Activated T-helper 1 cell treated with anti-CD3 and anti-CD28 coated beads, Interleukin-12 subunit alpha, Interleukin-12 subunit beta, Interleukin-2, Interleukin-4 antibody, amounts not matched to agents 30 ng/mL and 10 ng/mL and 1 ng/mL, durations not matched to agents 14 hours and 24 hours and 36 hours (primary cell): ENCODE measurements at regions not wholly inside any gene's neighbourhood (a gene's known extent, or its start where the extent isn't known, plus 50 kb on each side); places are given as distances from the start of the nearest gene placed in this dataset.

ENCODE experiments used
- DNase-seq: peaks from one replicate; pipeline ENCODE4 v3.0.0; 2021; ENCODE audit warnings: low spot score
- H3K27ac Mint-ChIP-seq: one replicate; pipeline ENCODE4 v1.8.0; 2021; ENCODE audit warnings: mild to moderate bottlenecking, mixed read lengths
- H3K27me3 Mint-ChIP-seq: one replicate; pipeline ENCODE4 v1.8.0; 2022; ENCODE audit warnings: mild to moderate bottlenecking, moderate library complexity, mixed read lengths; ENCODE audit not compliant: insufficient read depth
- H3K36me3 Mint-ChIP-seq: one replicate; pipeline ENCODE4 v1.8.0; 2021; ENCODE audit warnings: low read depth, mixed read lengths
- H3K4me1 Mint-ChIP-seq: one replicate; pipeline ENCODE4 v1.8.0; 2021; ENCODE audit warnings: low read depth, mixed read lengths
- H3K4me3 Mint-ChIP-seq: one replicate; pipeline ENCODE4 v1.8.0; 2021; ENCODE audit warnings: mild to moderate bottlenecking, moderate library complexity, mixed read lengths
- H3K9me3 Mint-ChIP-seq: one replicate; pipeline ENCODE4 v1.8.0; 2021; ENCODE audit warnings: mixed read lengths
- intact Hi-C: fragments of 100-400 bp; cut with micrococcal nuclease; formaldehyde crosslinking; loops from one replicate; pipeline ENCODE4 v1.15.1; 2024

DNA sequence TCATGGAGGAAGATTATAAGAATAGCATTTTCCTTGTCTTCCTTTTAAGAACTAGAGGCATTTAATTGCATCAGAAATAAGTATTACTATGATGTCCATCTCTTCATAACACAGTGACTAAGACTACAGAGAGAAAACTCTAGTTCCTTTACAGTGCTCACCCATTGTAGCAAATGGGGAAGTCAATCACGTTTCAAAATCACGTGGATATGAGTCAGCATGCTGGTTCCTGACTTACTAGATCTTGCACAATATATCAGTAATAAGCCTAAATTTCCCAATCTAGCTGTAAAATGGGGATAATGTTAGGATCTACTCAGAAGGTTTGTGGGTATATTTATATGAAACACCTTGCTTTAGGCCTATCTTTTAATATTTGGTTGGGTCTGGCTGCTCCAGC, 254.8 kb upstream of the EOMES start:
- intact Hi-C loops = no loop called here
- Mint-ChIP-seq H3K36me3 (no peaks in the 10 kb centered on the region), H3K27ac (no peak overlapping the region), H3K27me3 (no peaks in the 10 kb centered on the region), H3K4me3 (no peak overlapping the region), H3K9me3 (no peaks in the 10 kb centered on the region), H3K4me1 (peaks cover 6% of the 10 kb centered on the region)
- DNase-seq = no peak

DNA sequence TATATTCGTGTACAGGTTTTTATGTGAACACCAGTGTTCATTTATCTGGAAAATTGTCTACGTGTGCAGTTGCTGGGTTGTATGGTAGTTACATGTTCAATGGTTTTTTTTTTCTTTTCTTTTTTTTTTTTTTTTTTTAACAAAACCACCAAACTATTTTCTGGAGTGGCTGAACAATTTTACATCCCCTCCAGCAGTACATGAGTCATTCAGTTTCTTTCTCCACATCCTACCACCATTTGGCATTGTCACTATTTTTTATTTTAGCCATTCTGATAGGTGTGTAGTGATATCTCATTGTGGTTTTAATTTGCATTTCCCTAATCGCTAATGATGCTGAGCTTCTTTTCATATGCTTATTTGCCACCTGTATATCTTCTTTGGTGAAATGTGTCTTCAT, 256.3 kb upstream of the EOMES start:
- Mint-ChIP-seq H3K36me3 (no peaks in the 10 kb centered on the region), H3K27me3 (peaks cover 3% of the 10 kb centered on the region), H3K9me3 (no peaks in the 10 kb centered on the region), H3K4me3 (no peak overlapping the region), H3K4me1 (peaks cover 6% of the 10 kb centered on the region), H3K27ac (no peak overlapping the region)
- intact Hi-C loops = loop anchor here (2.0 kb wide), 1 partner anchor 18 kb away; no protein-coding TSS in a partner anchor
- no peak for DNase-seq

DNA sequence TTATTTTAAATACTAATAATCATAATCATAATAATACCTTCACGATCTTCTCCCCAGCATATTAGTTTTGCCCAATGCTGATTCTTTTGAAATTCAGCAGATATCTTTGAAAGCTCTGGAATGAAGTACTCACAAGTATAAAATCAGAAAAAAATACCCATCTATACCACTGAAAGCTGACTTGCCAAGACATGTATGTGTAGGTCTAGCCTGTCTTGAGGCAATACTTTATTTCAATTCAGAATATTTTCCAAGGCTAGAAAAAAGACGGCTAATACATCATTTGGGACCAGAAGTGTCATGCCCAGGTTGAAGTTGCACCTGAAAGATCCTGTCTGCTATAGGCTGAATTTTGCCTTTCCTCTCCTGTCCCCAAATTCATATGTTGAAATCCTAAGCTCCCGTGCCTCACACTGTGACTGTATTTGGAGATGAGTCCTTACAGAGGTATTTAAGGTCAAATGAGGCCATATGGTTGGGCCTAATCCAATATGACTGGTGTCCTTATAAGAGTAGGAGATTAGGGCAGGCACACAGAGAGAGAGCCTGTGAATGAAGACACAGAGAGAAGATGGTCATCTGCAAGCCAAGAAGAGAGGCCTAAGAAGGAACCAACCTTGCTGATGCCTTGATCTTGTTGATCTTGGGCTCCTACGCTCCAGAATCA, 255.9 kb upstream of the CMC1 start:
- no peaks in the 10 kb centered on the region for H3K9me3 Mint-ChIP-seq
- peaks cover 3% of the 10 kb centered on the region for H3K27me3 Mint-ChIP-seq
- DNase-seq = no peak
- H3K27ac Mint-ChIP-seq = no peak overlapping the region
- no peaks in the 10 kb centered on the region for H3K36me3 Mint-ChIP-seq
- intact Hi-C loops = no loop called here
- no peak overlapping the region for H3K4me3 Mint-ChIP-seq
- peaks cover 6% of the 10 kb centered on the region for H3K4me1 Mint-ChIP-seq

DNA sequence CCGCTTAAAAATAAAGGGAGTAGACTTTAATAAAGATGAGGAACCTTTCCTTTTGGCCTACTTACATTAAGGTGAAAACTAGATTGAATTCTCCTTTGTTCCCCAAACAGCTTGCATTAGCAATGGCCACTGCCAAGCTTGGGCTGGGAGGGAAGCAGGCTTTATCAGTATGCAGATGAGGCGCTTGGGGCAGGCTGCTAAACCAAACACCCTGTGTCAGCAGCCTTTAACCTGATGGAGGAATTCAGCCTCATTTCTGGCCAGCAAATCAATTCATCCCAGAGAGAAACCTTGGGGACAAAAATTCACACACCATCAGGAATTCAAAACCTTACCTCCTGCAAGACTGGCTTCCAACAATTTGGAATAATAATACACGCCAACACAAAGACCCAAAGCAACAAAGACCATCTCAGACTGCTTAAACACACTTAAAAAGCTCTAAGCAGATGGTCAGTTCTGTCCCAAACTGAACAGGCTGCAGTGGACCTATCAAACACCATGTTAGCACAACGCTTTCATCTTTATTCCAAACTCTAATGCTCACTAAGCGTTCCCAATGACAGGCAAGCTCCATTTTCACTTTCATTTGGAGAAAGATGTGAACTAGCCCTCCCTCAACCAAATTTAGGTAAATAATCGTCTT, 255.1 kb upstream of the CMC1 start:
- no peaks in the 10 kb centered on the region for H3K4me1 Mint-ChIP-seq
- H3K4me3 Mint-ChIP-seq = no peak overlapping the region
- no peaks in the 10 kb centered on the region for H3K9me3 Mint-ChIP-seq

GRCh38 chr3:27990324-27990723, 251.1 kb upstream of the CMC1 start:
- H3K27ac Mint-ChIP-seq = no peak overlapping the region
- no peaks in the 10 kb centered on the region for H3K27me3 Mint-ChIP-seq
- no peaks in the 10 kb centered on the region for H3K36me3 Mint-ChIP-seq
- H3K4me1 Mint-ChIP-seq = no peaks in the 10 kb centered on the region
- H3K4me3 Mint-ChIP-seq = no peak overlapping the region
- H3K9me3 Mint-ChIP-seq = peaks cover 7% of the 10 kb centered on the region
- DNase-seq = no peak
- intact Hi-C loops = no loop called here

More for the DNA sequence above, 255.1 kb upstream of the CMC1 start:
- Mint-ChIP-seq H3K27ac (no peak overlapping the region), H3K36me3 (no peaks in the 10 kb centered on the region), H3K27me3 (peaks cover 3% of the 10 kb centered on the region)
- intact Hi-C loops = no loop called here
- no peak for DNase-seq

DNA sequence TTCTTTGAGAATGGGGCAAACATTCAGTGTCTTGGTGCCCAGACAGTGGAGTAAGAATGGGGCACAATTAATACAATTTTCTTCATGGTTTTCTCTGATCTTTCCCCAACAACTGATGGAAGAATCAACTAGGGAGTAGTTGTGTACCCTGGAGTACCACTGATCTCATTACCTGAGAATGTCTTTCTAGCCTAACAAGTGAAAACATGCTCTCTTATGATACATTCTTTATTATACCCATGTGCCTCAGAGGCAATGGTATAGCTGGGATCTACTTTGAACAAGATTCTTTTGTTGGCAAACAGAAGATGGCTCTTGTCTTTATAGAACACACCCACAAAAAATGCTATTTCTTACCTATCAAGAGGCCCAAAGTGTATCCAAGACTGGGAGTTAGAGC, 250.6 kb upstream of the CMC1 start:
- H3K27ac Mint-ChIP-seq = no peak overlapping the region
- H3K4me3 Mint-ChIP-seq = no peak overlapping the region
- no peaks in the 10 kb centered on the region for H3K4me1 Mint-ChIP-seq
- H3K9me3 Mint-ChIP-seq = peaks cover 7% of the 10 kb centered on the region
- no peaks in the 10 kb centered on the region for H3K36me3 Mint-ChIP-seq
- no peaks in the 10 kb centered on the region for H3K27me3 Mint-ChIP-seq
- DNase-seq = no peak
- intact Hi-C loops = no loop called here

DNA sequence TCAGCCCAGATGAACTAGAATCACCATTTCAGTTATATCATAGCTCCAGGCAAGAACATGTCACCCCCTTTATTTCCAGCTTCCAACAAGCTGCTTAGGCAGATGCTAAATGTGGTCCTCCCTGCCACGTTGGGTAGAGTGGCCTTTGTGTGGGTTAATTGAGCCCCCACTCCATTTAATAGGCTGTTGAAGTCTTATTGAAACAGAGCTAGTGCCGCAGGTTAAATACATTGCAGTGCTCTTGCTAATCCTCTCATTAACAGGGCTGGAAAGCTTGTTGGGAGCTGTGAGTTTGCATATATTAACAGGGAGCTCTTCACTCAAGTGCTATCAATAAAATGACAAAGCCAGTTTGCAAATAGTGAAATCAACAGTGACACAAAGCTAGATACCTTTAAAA, 248.4 kb upstream of the CMC1 start:
- no peak overlapping the region for H3K4me3 Mint-ChIP-seq
- H3K4me1 Mint-ChIP-seq = no peaks in the 10 kb centered on the region
- no peak for DNase-seq
- H3K36me3 Mint-ChIP-seq = no peaks in the 10 kb centered on the region
- H3K27ac Mint-ChIP-seq = no peak overlapping the region
- intact Hi-C loops = no loop called here
- H3K27me3 Mint-ChIP-seq = no peaks in the 10 kb centered on the region
- H3K9me3 Mint-ChIP-seq = peaks cover 11% of the 10 kb centered on the region

DNA sequence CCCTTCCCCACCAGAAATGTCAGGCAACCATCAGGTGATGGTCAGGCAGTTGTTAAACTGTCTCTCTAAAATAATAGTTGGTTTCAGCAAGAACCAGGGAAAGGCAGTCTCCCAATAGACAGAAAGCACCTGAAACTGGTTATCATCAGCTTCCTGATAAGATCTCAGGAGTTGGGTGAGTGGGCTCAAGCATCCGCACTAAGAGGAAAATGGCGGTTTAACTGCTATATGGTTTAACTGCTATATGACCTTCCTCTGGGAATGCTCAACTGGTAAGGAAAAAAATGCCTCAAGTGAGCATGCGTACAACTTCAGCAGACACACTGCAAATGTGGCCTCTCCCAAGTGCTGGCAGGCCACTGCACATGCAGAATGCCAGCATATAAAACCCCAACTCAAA, 240.8 kb upstream of the CMC1 start:
- H3K4me3 Mint-ChIP-seq = no peak overlapping the region
- intact Hi-C loops = no loop called here
- no peak overlapping the region for H3K27ac Mint-ChIP-seq
- H3K36me3 Mint-ChIP-seq = no peaks in the 10 kb centered on the region
- peaks cover 25% of the 10 kb centered on the region for H3K9me3 Mint-ChIP-seq
- H3K4me1 Mint-ChIP-seq = no peaks in the 10 kb centered on the region
- no peak for DNase-seq
- peaks cover 1% of the 10 kb centered on the region for H3K27me3 Mint-ChIP-seq

- intact Hi-C loops = no loop called here
- H3K27ac Mint-ChIP-seq = no peak overlapping the region
- no peaks in the 10 kb centered on the region for H3K27me3 Mint-ChIP-seq
- no peak overlapping the region for H3K4me3 Mint-ChIP-seq
- no peaks in the 10 kb centered on the region for H3K36me3 Mint-ChIP-seq
- DNase-seq = no peak
- peaks cover 11% of the 10 kb centered on the region for H3K9me3 Mint-ChIP-seq
- H3K4me1 Mint-ChIP-seq = no peaks in the 10 kb centered on the region
These were observed 233.2 kb upstream of the CMC1 start for GRCh38 chr3:28008235-28008634.

DNA sequence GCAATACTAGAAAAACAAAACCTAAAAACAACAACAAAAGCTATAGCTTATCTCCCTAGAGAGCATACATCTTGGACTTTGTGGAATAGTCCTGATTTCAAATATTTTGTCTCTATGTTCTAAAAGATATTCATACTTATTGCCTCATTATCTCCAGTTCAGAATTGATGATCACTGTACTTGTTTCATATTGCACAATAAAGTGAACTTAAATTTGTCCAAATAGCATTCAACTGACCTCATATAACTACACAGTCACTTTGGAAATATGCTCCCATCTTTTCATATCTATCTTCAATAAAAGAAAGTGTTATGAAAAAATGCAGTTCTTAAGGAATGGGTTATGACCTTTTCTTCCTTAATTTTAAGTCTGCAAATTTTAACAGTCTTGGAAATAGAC, 228.6 kb upstream of the CMC1 start:
- no peaks in the 10 kb centered on the region for H3K4me1 Mint-ChIP-seq
- no peak overlapping the region for H3K4me3 Mint-ChIP-seq
- intact Hi-C loops = no loop called here
- no peaks in the 10 kb centered on the region for H3K36me3 Mint-ChIP-seq
- no peak overlapping the region for H3K27ac Mint-ChIP-seq
- H3K27me3 Mint-ChIP-seq = no peaks in the 10 kb centered on the region
- DNase-seq = no peak
- no peaks in the 10 kb centered on the region for H3K9me3 Mint-ChIP-seq

DNA sequence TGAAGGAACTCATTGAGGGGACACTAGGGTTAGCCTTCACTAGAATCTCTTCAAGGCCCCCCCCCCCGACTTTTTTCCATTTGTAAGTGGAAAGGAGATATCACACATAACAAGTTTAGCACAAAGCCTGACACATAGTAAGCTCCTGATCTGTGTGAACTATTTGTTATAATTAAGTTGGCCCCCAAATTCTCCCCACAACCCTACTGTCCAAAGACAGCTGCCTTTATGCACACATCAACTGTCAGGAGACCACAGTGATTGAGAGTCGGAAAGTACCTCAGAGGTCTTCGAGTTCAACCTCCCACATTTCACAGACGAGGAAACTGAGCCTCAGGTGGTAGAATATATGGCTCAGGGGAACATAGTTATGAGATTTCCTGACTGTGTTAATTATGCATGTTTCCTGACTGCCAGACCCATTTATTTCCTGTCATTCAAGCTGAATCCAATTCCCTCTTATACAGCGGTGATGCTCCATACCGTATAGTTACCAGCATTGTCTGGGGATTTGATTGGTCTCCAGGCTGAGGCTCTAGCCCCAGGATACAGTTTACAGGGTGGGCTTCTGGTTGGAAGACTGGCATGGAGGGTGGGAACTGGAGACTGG, 227.4 kb upstream of the CMC1 start:
- Mint-ChIP-seq H3K27me3 (no peaks in the 10 kb centered on the region), H3K4me1 (no peaks in the 10 kb centered on the region), H3K36me3 (no peaks in the 10 kb centered on the region), H3K9me3 (no peaks in the 10 kb centered on the region), H3K27ac (no peak overlapping the region), H3K4me3 (no peak overlapping the region)
- DNase-seq = no peak
- intact Hi-C loops = no loop called here

DNA sequence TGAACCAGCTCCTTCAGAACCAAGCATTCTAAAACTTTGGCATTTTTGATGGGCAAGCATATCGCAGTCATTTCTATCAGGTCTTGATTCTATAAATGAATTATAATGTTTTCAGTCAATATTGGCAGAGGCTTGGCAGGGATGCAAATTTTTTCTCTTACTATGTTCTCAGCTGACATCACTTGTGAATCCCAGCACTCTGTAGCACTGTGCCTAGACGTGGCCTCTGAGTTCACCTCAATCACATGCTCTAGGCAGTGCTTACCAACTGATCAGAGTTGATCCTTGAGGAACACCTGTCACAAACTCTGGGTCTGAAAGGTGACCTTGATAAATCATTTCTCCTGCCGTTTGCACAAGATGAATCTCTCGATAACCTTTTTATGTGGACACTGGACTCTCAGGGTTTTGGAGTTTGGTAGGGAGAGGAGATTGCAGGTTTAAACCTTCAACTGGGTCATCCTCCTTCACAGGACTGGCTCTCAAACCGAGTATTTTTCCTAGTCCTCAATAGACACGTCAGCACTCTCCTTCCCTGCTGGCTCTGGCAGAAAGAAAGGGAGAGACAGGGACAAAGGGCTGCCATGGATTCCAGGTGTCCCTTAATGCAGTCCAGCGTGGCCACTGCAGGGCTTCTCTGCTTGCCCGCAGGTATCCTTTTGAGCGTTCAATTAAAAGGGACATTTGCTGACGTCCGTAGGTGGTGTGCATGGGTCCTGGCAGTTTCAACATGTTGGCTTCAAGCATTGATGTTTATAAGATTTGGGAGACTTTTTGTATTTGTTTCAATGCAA, 222.3 kb upstream of the CMC1 start:
- intact Hi-C loops = loop anchor here (5.0 kb wide), 1 partner anchor 33 kb away; no protein-coding TSS in a partner anchor
- H3K9me3 Mint-ChIP-seq = peaks cover 13% of the 10 kb centered on the region
- H3K4me3 Mint-ChIP-seq = no peak overlapping the region
- no peaks in the 10 kb centered on the region for H3K36me3 Mint-ChIP-seq
- no peak for DNase-seq
- no peaks in the 10 kb centered on the region for H3K27me3 Mint-ChIP-seq
- no peak overlapping the region for H3K27ac Mint-ChIP-seq
- no peaks in the 10 kb centered on the region for H3K4me1 Mint-ChIP-seq

DNA sequence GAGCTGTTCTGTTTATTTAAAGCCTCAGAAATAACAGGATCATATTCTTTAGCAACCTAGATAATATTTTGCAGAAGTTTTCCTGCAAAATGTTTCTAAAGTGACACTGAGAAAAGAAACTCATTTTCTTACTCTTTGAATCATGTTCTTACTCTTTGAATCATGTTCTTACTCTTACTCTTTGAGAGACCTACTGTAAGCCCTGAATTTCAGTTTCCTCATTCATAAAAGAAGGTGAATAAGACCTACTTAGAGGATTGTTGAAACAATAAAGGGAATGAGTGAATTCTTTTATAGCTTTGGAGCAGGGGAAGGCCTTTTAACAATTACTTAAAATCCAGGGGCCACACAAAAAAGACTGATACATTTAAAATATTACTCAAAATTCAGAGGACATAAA, 221.7 kb upstream of the CMC1 start:
- no peak for DNase-seq
- Mint-ChIP-seq H3K4me1 (no peaks in the 10 kb centered on the region), H3K36me3 (no peaks in the 10 kb centered on the region), H3K9me3 (peaks cover 14% of the 10 kb centered on the region), H3K27ac (no peak overlapping the region), H3K27me3 (no peaks in the 10 kb centered on the region), H3K4me3 (no peak overlapping the region)
- intact Hi-C loops = loop anchor here (5.0 kb wide), 1 partner anchor 33 kb away; no protein-coding TSS in a partner anchor
